SK-N-SH (cell line): ENCODE measurements at regions not wholly inside any gene's neighbourhood (a gene's known extent, or its start where the extent isn't known, plus 50 kb on each side); places are given as distances from the start of the nearest gene placed in this dataset.

Experiments used
- CTCF ChIA-PET: fragments of 300-600, 350-600 bp; formaldehyde crosslinking; extraction: SDS; loops from one replicate; lab custom pipeline; 2021; lab: Yijun Ruan, JAX
- POLR2A ChIA-PET: fragments of 350-600 bp; sonication (Branson Sonifier 250); formaldehyde crosslinking; extraction: SDS; loops from one replicate; lab custom pipeline; 2020; ENCODE audit warnings: antibody characterized with exemption, inconsistent platforms; lab: Yijun Ruan, JAX
- DNase-seq: peaks from one replicate; pipeline ENCODE4 v3.0.0; 2012
- H2AFZ ChIP-seq: fragments of 200-600 bp; sonication (generic); 2 replicates; pipeline ENCODE4 v1.8.1; 2016; ENCODE audit warnings: antibody characterized with exemption, mild to moderate bottlenecking, low read depth
- H3F3A ChIP-seq: fragments of 200-600 bp; sonication (generic); replicated peaks from 2 replicates; pipeline ENCODE3; 2016; ENCODE audit warnings: antibody characterized with exemption, mild to moderate bottlenecking; ENCODE audit not compliant: insufficient read depth
- H3K27ac ChIP-seq, 2 experiments: fragments of 200-500 bp in 1 of 2; fragments of 200-600 bp in 1 of 2; sonication (Bioruptor generic) in 1 of 2; sonication (generic), shearing (Covaris generic) in 1 of 2; 2 replicates each; pipeline versions ENCODE4 v1.5.1 to v1.6.1; 2014 to 2016; ENCODE audit warnings: low read depth in 2 of 2, inconsistent platforms in 1 of 2, low read length in 1 of 2, mild to moderate bottlenecking in 1 of 2, mixed read lengths in 1 of 2
- H3K27me3 ChIP-seq: fragments of 200-600 bp; sonication (generic), shearing (Covaris generic); 2 replicates; pipeline ENCODE4 v1.6.1; 2016; ENCODE audit warnings: mixed run types; ENCODE audit not compliant: insufficient read depth
- H3K36me3 ChIP-seq, 2 experiments: fragments of 200-500 bp in 1 of 2; fragments of 200-600 bp in 1 of 2; sonication (Bioruptor generic) in 1 of 2; sonication (generic) in 1 of 2; replicated peaks in 1 of 2; 2 replicates each; pipeline versions ENCODE3 to v1.5.1; 2014 to 2016; ENCODE audit warnings: low read length in 1 of 2, mild to moderate bottlenecking in 1 of 2; ENCODE audit not compliant: insufficient read depth in 2 of 2, control insufficient read depth in 1 of 2
- H3K4me1 ChIP-seq, 2 experiments: fragments of 200-500 bp in 1 of 2; fragments of 200-600 bp in 1 of 2; sonication (Bioruptor generic) in 1 of 2; sonication (generic), shearing (Covaris generic) in 1 of 2; 2 replicates each; pipeline versions ENCODE4 v1.5.1 to v1.6.1; 2014 to 2016; ENCODE audit warnings: low read depth in 1 of 2, low read length in 1 of 2, mixed run types in 1 of 2; ENCODE audit not compliant: insufficient read depth in 2 of 2, control insufficient read depth in 1 of 2
- H3K4me2 ChIP-seq: fragments of 200-600 bp; sonication (generic), shearing (Covaris generic); 2 replicates; pipeline ENCODE4 v1.6.1; 2017; ENCODE audit warnings: mixed run types
- H3K4me3 ChIP-seq, 2 experiments: fragments of 200-500 bp in 1 of 2; fragments of 200-600 bp in 1 of 2; sonication (Bioruptor generic) in 1 of 2; sonication (generic), shearing (Covaris generic) in 1 of 2; 2 replicates each; pipeline versions ENCODE4 v1.5.1 to v1.8.1; 2014 to 2016; ENCODE audit warnings: low read depth in 2 of 2, inconsistent platforms in 1 of 2, low read length in 1 of 2, mild to moderate bottlenecking in 1 of 2, mixed read lengths in 1 of 2, moderate library complexity in 1 of 2
- H3K79me2 ChIP-seq: fragments of 200-600 bp; sonication (generic); 2 replicates; pipeline ENCODE4 v1.8.1; 2017; ENCODE audit warnings: mild to moderate bottlenecking; ENCODE audit not compliant: insufficient read depth
- H3K9ac ChIP-seq: fragments of 200-600 bp; sonication (generic); 2 replicates; pipeline ENCODE4 v1.6.1; 2017; ENCODE audit warnings: mixed run types
- H3K9me2 ChIP-seq: fragments of 200-600 bp; sonication (generic); 2 replicates; pipeline ENCODE4 v1.6.1; 2017; ENCODE audit warnings: mixed run types
- H3K9me3 ChIP-seq: fragments of 200-600 bp; sonication (generic); 2 replicates; pipeline ENCODE4 v1.6.1; 2017; ENCODE audit warnings: mixed run types, mild to moderate bottlenecking, moderate library complexity
- H4K20me1 ChIP-seq: fragments of 200-600 bp; sonication (generic); 2 replicates; pipeline ENCODE4 v1.6.1; 2017; ENCODE audit warnings: mild to moderate bottlenecking, mixed run types; ENCODE audit not compliant: insufficient read depth
- CTCF ChIP-seq: fragments of 200-600 bp; sonication (generic); IDR thresholded peaks from 2 replicates; pipeline ENCODE4 v1.6.1; 2017; ENCODE audit warnings: antibody characterized with exemption, mild to moderate bottlenecking, moderate library complexity
- ELF1 ChIP-seq: IDR thresholded peaks from 2 replicates; pipeline ENCODE4 v1.4.0; 2012
- EP300 ChIP-seq, 2 experiments: IDR thresholded peaks; 2 replicates each; pipeline versions ENCODE4 v1.4.0 to v1.6.1; 2012; ENCODE audit warnings: borderline replicate concordance in 1 of 2, low read depth in 1 of 2, low read length in 1 of 2
- EZH2phosphoT487 ChIP-seq: fragments of 200-600 bp; sonication (generic); IDR thresholded peaks from 2 replicates; pipeline ENCODE4 v1.6.1; 2017; ENCODE audit warnings: low read depth, mixed run types, mild to moderate bottlenecking, antibody characterized with exemption, moderate library complexity, borderline replicate concordance
- FOSL2 ChIP-seq: IDR thresholded peaks from 2 replicates; pipeline ENCODE4 v1.4.0; 2012; ENCODE audit warnings: low read depth, mild to moderate bottlenecking, moderate library complexity, borderline replicate concordance
- FOXJ3 ChIP-seq: sonication (generic); formaldehyde crosslinking; IDR thresholded peaks from 2 replicates; pipeline ENCODE4 v1.5.1; 2020; ENCODE audit warnings: mild to moderate bottlenecking, missing genetic modification reagents
- FOXM1 ChIP-seq: IDR thresholded peaks from 2 replicates; pipeline ENCODE4 v1.4.0; 2012; ENCODE audit warnings: low read depth, mild to moderate bottlenecking
- JUND ChIP-seq: IDR thresholded peaks from 2 replicates; pipeline ENCODE4 v1.4.0; 2012
- MAX ChIP-seq: IDR thresholded peaks from 2 replicates; pipeline ENCODE4 v1.4.0; 2012; ENCODE audit warnings: low read depth
- MEF2A ChIP-seq: IDR thresholded peaks from 2 replicates; pipeline ENCODE4 v1.4.0; 2012; ENCODE audit warnings: low read depth, borderline replicate concordance
- NRF1 ChIP-seq: IDR thresholded peaks from 2 replicates; pipeline ENCODE4 v1.6.1; 2012; ENCODE audit warnings: low read depth, mild to moderate bottlenecking, low read length
- PBX3 ChIP-seq: IDR thresholded peaks from 2 replicates; pipeline ENCODE4; 2012
- POLR2AphosphoS5 ChIP-seq: IDR thresholded peaks from 2 replicates; pipeline ENCODE4 v1.6.1; 2012; ENCODE audit warnings: low read depth, low read length
- RCOR1 ChIP-seq: fragments of 150-350 bp; IDR thresholded peaks from 2 replicates; pipeline ENCODE4 v1.6.1; 2017; ENCODE audit warnings: antibody characterized with exemption, low read length
- RFX5 ChIP-seq: IDR thresholded peaks from 2 replicates; pipeline ENCODE4 v1.6.1; 2012; ENCODE audit warnings: mild to moderate bottlenecking, improper control_type of control experiment, low read length
- SIN3A ChIP-seq: IDR thresholded peaks from 2 replicates; pipeline ENCODE4 v1.6.1; 2012; ENCODE audit warnings: low read depth, mild to moderate bottlenecking, low read length, moderate library complexity, borderline replicate concordance
- SMC3 ChIP-seq: IDR thresholded peaks from 2 replicates; pipeline ENCODE4 v1.6.1; 2012; ENCODE audit warnings: low read depth, low read length, improper control_type of control experiment
- TAF1 ChIP-seq: IDR thresholded peaks from 2 replicates; pipeline ENCODE4 v1.6.1; 2012; ENCODE audit warnings: low read depth, mild to moderate bottlenecking, low read length, moderate library complexity, borderline replicate concordance
- TCF12 ChIP-seq: IDR thresholded peaks from 2 replicates; pipeline ENCODE4 v1.4.0; 2012
- YY1 ChIP-seq: IDR thresholded peaks from 2 replicates; pipeline ENCODE4 v1.4.0; 2012; ENCODE audit warnings: low read depth, mild to moderate bottlenecking
- ZBTB33 ChIP-seq: IDR thresholded peaks from 2 replicates; pipeline ENCODE4 v1.4.0; 2012; ENCODE audit warnings: low read depth, borderline replicate concordance
- WGBS: methylation state at CpG from one replicate; pipeline ENCODE4 v1.1.6; 2017; ENCODE audit warnings: low lambda C conversion rate; 5-methylcytosine and 5-hydroxymethylcytosine counted together

- 82% methylated on average over 3 of the region's 3 CpGs for WGBS
- H3K27ac ChIP-seq = no peak overlapping the region
- no peak overlapping the region for H3K9ac ChIP-seq
These were observed 471.4 kb downstream of the MN1 start for GRCh38 chr22:27329966-27330645.

GRCh38 chr22:27331526-27332281 is 469.9 kb downstream of the MN1 start:
- ChIA-PET CTCF (interaction anchor here (0.6 to 2.2 kb wide), 25 partner anchors 9 to 654 kb away, joined by 3 to 14 read pairs (median 3); no protein-coding TSS in a partner anchor), POLR2A (no interaction called here)
- Histone ChIP-seq H3K27ac (no peak overlapping the region), H3K4me1 (peaks cover 0 to 6% of the 10 kb centered on the region in 2 experiments; a peak in 1 of 4 replicates), H3K36me3 (no peaks in the 10 kb centered on the region), H4K20me1 (no peaks in the 10 kb centered on the region), H3K9me2 (no peaks in the 10 kb centered on the region), H3K9me3 (no peaks in the 10 kb centered on the region), H3K79me2 (no peaks in the 10 kb centered on the region), H3K27me3 (no peaks in the 10 kb centered on the region), H3F3A (no peaks in the 10 kb centered on the region), H3K4me2 (no peak overlapping the region), H2AFZ (no peak overlapping the region), H3K9ac (no peak overlapping the region), H3K4me3 (no peak overlapping the region)
- 46% methylated on average over 14 of the region's 16 CpGs for WGBS
- DNase-seq = peak; percentile 81
- TF ChIP-seq ELF1 (no peak), MAX (no peak), FOXJ3 (no peak), RCOR1 (no peak), YY1 (no peak), FOSL2 (no peak), EZH2phosphoT487 (no peak), CTCF (peak; percentile 49), SMC3 (peak; percentile 52; the same call in 1 of the 2 replicates), POLR2AphosphoS5 (no peak), ZBTB33 (no peak)

More at GRCh38 chr22:27329966-27330645, 471.4 kb downstream of the MN1 start:
- H3K4me2 ChIP-seq = no peak overlapping the region
- no peaks in the 10 kb centered on the region for H3K9me3 ChIP-seq
- no peaks in the 10 kb centered on the region for H3K79me2 ChIP-seq
- H4K20me1 ChIP-seq = no peaks in the 10 kb centered on the region
- peaks cover 0 to 6% of the 10 kb centered on the region in 2 experiments; a peak in 1 of 4 replicates for H3K4me1 ChIP-seq
- H3K27me3 ChIP-seq = no peaks in the 10 kb centered on the region
- H3F3A ChIP-seq = no peaks in the 10 kb centered on the region
- H3K9me2 ChIP-seq = no peaks in the 10 kb centered on the region
- DNase-seq = no peak
- TF ChIP-seq FOXM1 (no peak), PBX3 (no peak), POLR2AphosphoS5 (no peak), SIN3A (no peak), RFX5 (no peak), NRF1 (no peak), EP300 (IDR thresholded peaks at IDR 0.05; ENCODE audit: borderline replicate concordance in 1 of 2, low read depth in 1 of 2, low read length in 1 of 2) (no peak), MAX (no peak), TAF1 (no peak), MEF2A (no peak), JUND (no peak), YY1 (no peak), TCF12 (no peak)
- TF ChIP-seq, all 33 proteins: peak for 0
- Histone ChIP-seq H3K36me3 (no peaks in the 10 kb centered on the region), H2AFZ (no peak overlapping the region), H3K4me3 (no peak overlapping the region)
- POLR2A ChIA-PET = no interaction called here
- CTCF ChIA-PET = interaction anchor here (1.0 to 2.2 kb wide), 8 partner anchors 9 to 575 kb away, joined by 3 to 14 read pairs (median 4); no protein-coding TSS in a partner anchor
